DOHH2 (cell line): ENCODE measurements at regions not wholly inside any gene's neighbourhood (a gene's known extent, or its start where the extent isn't known, plus 50 kb on each side); places are given as distances from the start of the nearest gene placed in this dataset.
"Not testable (repeated sequence)": the region's sequence is repeated elsewhere in the genome, so short reads cannot be mapped to it uniquely, and the experiment has no call there.

Experiments used
- H3F3A ChIP-seq: fragments of 200-600 bp; sonication (generic), shearing (Covaris generic); 2 replicates; pipeline ENCODE4 v1.6.0; 2016; ENCODE audit warnings: antibody characterized with exemption, mild to moderate bottlenecking; ENCODE audit not compliant: control insufficient read depth, insufficient read depth
- H3K27ac ChIP-seq: fragments of 200-600 bp; sonication (generic); 2 replicates; pipeline ENCODE4 v1.5.1; 2014; ENCODE audit warnings: low read depth, mild to moderate bottlenecking, low read length, moderate library complexity
- H3K27me3 ChIP-seq: fragments of 200-600 bp; sonication (generic); 2 replicates; pipeline ENCODE4 v1.6.1; 2014; ENCODE audit warnings: mild to moderate bottlenecking, low read length, mixed read lengths; ENCODE audit not compliant: control insufficient read depth
- H3K36me3 ChIP-seq: fragments of 200-600 bp; sonication (generic); 2 replicates; pipeline ENCODE4 v1.6.1; 2014; ENCODE audit warnings: mild to moderate bottlenecking, low read length, moderate library complexity, mixed read lengths; ENCODE audit not compliant: control insufficient read depth
- H3K4me1 ChIP-seq: fragments of 200-600 bp; sonication (generic); 2 replicates; pipeline ENCODE4 v1.6.1; 2014; ENCODE audit warnings: mild to moderate bottlenecking, low read length, mixed read lengths; ENCODE audit not compliant: control insufficient read depth
- H3K4me2 ChIP-seq: fragments of 200-600 bp; sonication (generic); 2 replicates; pipeline ENCODE4 v1.6.0; 2014; ENCODE audit warnings: mild to moderate bottlenecking, low read length, moderate library complexity
- H3K4me3 ChIP-seq: fragments of 200-600 bp; sonication (generic); 2 replicates; pipeline ENCODE4 v1.5.1; 2014; ENCODE audit warnings: mild to moderate bottlenecking, low read length, mixed read lengths
- H3K79me2 ChIP-seq: fragments of 200-600 bp; sonication (generic); 2 replicates; pipeline ENCODE4 v1.6.1; 2014; ENCODE audit warnings: mild to moderate bottlenecking, low read length, mixed read lengths; ENCODE audit not compliant: control insufficient read depth
- H3K9me2 ChIP-seq: fragments of 200-600 bp; sonication (generic); replicated peaks from 2 replicates; pipeline ENCODE4 v1.6.1; 2014; ENCODE audit warnings: mild to moderate bottlenecking, low read length, mixed read lengths; ENCODE audit not compliant: control insufficient read depth
- H3K9me3 ChIP-seq: fragments of 200-600 bp; sonication (generic); 2 replicates; pipeline ENCODE4 v1.6.1; 2014; ENCODE audit warnings: antibody characterized with exemption, low read length, mixed read lengths; ENCODE audit not compliant: control insufficient read depth, insufficient read depth
- H4K20me1 ChIP-seq: fragments of 200-600 bp; sonication (generic); 2 replicates; pipeline ENCODE4 v1.6.0; 2014; ENCODE audit warnings: low read depth, mild to moderate bottlenecking, antibody characterized with exemption, low read length, moderate library complexity; ENCODE audit not compliant: control insufficient read depth, insufficient read depth
- EZH2phosphoT487 ChIP-seq: fragments of 200-600 bp; sonication (generic); IDR thresholded peaks from 2 replicates; pipeline ENCODE4 v1.6.1; 2017; ENCODE audit warnings: borderline replicate concordance, mild to moderate bottlenecking, antibody characterized with exemption, low read length, moderate library complexity, mixed read lengths
- TF ChIP-seq, protein P1 (sequence below): fragments of 200-600 bp; sonication (generic); IDR thresholded peaks from one replicate; pipeline ENCODE4 v1.5.1; 2014; ENCODE audit warnings: antibody characterized with exemption, mild to moderate bottlenecking, low read depth, low read length; ENCODE audit not compliant: poor library complexity, severe bottlenecking

DNA sequence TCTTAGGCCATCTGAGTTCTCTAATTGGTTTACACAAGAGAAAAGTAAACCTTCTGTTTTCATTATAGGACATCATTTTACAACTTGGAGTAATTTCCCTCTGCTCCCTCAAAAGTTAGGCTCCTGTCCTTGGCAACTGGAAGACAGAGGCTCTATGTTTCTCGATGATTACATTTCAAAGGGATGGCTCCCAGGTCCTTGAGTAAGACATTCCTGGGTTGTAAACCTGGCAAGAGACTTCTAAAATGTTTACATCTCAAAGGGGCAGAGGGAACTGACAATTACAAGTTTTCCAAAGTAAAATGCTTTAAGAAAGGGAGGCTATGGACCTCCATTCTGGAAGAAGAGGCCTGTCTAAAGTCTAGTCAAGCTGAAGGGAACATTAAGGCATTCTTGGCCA, 268.3 kb upstream of the REG3G start:
- no peaks in the 10 kb centered on the region for H4K20me1 ChIP-seq
- no peak overlapping the region for H3K27ac ChIP-seq
- TF ChIP-seq, protein P1, sequence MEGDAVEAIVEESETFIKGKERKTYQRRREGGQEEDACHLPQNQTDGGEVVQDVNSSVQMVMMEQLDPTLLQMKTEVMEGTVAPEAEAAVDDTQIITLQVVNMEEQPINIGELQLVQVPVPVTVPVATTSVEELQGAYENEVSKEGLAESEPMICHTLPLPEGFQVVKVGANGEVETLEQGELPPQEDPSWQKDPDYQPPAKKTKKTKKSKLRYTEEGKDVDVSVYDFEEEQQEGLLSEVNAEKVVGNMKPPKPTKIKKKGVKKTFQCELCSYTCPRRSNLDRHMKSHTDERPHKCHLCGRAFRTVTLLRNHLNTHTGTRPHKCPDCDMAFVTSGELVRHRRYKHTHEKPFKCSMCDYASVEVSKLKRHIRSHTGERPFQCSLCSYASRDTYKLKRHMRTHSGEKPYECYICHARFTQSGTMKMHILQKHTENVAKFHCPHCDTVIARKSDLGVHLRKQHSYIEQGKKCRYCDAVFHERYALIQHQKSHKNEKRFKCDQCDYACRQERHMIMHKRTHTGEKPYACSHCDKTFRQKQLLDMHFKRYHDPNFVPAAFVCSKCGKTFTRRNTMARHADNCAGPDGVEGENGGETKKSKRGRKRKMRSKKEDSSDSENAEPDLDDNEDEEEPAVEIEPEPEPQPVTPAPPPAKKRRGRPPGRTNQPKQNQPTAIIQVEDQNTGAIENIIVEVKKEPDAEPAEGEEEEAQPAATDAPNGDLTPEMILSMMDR, result no peak
- TF ChIP-seq EZH2phosphoT487, result no peak
- no peak overlapping the region for H3K4me2 ChIP-seq
- H3K79me2 ChIP-seq, result no peaks in the 10 kb centered on the region
- no peak overlapping the region for H3K4me3 ChIP-seq
- H3K4me1 ChIP-seq, result no peaks in the 10 kb centered on the region
- H3K27me3 ChIP-seq, result no peaks in the 10 kb centered on the region
- no peaks in the 10 kb centered on the region for H3F3A ChIP-seq
- no peaks in the 10 kb centered on the region for H3K9me3 ChIP-seq
- no peaks in the 10 kb centered on the region for H3K9me2 ChIP-seq
- H3K36me3 ChIP-seq, result no peaks in the 10 kb centered on the region

- no peaks in the 10 kb centered on the region for H3K4me1 ChIP-seq
- no peak for TF ChIP-seq EZH2phosphoT487
- TF ChIP-seq, protein P1, result no peak
- no peaks in the 10 kb centered on the region for H4K20me1 ChIP-seq
- H3K9me3 ChIP-seq, result no peaks in the 10 kb centered on the region
- no peak overlapping the region for H3K27ac ChIP-seq
- no peaks in the 10 kb centered on the region for H3K9me2 ChIP-seq
- no peaks in the 10 kb centered on the region for H3F3A ChIP-seq
- H3K4me2 ChIP-seq, result no peak overlapping the region
- no peaks in the 10 kb centered on the region for H3K79me2 ChIP-seq
- no peaks in the 10 kb centered on the region for H3K36me3 ChIP-seq
- no peak overlapping the region for H3K4me3 ChIP-seq
- no peaks in the 10 kb centered on the region for H3K27me3 ChIP-seq
These were observed 267.9 kb upstream of the REG3G start for GRCh38 chr2:78757640-78758039.

DNA sequence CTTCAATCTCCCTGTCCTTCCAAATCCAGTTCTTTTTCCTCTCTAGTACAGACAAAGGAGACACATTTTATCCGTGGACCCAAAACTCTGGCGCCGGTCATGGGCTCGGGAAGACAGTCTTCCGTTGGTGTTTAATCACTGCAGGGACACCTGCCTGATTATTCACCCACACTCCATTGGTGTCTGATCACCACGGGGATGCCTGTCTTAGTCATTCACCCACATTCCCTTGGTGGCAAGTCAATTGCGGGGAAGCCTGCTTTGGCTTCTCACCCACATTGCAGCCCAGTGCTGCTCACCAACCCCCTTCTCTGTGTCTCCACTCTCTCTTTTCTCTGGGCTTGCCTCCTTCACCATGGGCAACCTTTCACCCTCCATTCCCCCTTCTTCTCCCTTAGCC, 266.7 kb upstream of the REG3G start:
- H4K20me1 ChIP-seq, H3K4me1 ChIP-seq, H3F3A ChIP-seq, H3K79me2 ChIP-seq, H3K9me2 ChIP-seq, H3K4me2 ChIP-seq, H3K36me3 ChIP-seq, H3K4me3 ChIP-seq, H3K27ac ChIP-seq, H3K9me3 ChIP-seq, H3K27me3 ChIP-seq: not testable (repeated sequence)

DNA sequence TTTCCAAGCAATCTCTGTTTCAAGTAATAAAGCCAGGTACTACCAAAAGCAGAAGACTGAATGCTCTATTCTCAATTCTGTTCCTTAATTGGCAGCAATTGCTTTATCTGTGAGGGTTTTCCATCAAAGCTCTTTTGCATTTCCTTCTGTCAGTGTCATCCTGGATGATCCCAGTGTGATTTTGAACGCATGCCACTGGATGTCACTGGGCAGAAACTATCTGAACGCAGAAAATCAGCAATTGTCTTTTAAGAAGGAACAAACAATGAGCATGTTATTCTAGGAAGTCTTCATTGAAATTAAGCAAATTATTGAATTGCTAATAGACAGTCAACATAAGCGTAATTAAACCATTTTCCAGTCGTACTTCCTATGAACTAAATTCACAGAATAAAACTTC, 259.0 kb upstream of the REG3G start:
- Histone ChIP-seq H3K79me2 (no peaks in the 10 kb centered on the region), H3F3A (no peaks in the 10 kb centered on the region), H3K4me3 (no peak overlapping the region), H3K9me2 (no peaks in the 10 kb centered on the region), H3K27ac (no peak overlapping the region), H4K20me1 (no peaks in the 10 kb centered on the region), H3K36me3 (no peaks in the 10 kb centered on the region), H3K4me1 (no peaks in the 10 kb centered on the region), H3K4me2 (no peak overlapping the region), H3K27me3 (no peaks in the 10 kb centered on the region), H3K9me3 (no peaks in the 10 kb centered on the region)
- TF ChIP-seq, protein P1, result no peak
- TF ChIP-seq EZH2phosphoT487, result no peak
